HG02798 (cell line): ENCODE measurements at regions not wholly inside any gene's neighbourhood (a gene's known extent, or its start where the extent isn't known, plus 50 kb on each side); places are given as distances from the start of the nearest gene placed in this dataset.

Source experiments
- ATAC-seq: cut with Tn5 transposase; IDR thresholded peaks from one replicate; pipeline ENCODE4 v1.9.1; 2021; ENCODE audit warnings: mild to moderate bottlenecking; ENCODE audit not compliant: unreplicated experiment, poor library complexity

DNA sequence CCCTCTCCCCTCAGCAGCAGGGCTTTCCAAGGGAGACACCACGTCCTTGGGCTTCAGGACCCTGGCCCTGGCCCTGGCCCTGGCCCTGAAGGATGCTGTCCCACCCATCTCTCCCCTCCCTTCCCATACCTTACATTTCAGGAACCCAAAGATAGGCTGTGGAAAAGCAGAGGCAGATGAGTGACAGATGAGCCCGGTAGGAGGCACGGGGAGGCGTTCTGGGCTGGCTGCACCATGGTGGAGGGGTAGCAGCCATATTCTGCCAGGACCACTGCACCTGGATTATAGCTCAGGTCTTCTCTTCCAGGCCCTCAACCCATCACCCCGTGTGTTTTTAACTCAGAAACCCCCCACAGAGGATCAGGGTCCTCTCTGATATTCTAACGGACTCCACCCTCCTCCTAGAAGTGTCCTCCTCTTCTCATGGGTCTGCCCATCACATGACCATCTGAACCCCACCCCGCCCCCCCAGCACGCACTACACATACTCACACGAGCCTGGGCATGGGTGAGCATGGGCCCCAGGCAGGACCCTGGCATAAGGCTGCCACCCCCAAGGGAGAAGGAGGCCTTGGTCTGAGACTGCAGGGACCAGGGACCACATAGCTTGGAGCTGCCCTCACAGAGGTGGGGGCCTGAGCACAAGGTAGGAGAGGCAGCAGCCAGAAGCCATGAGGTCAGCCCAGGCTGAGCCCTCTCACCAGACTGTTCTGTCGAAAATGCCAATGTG, 220.8 kb upstream of the CDH4 start:
- no peak for ATAC-seq

GRCh38 chr20:61037498-61037897, 214.6 kb upstream of the CDH4 start:
- no peak for ATAC-seq

GRCh38 chr20:61041481-61041880, 210.6 kb upstream of the CDH4 start:
- no peak for ATAC-seq

DNA sequence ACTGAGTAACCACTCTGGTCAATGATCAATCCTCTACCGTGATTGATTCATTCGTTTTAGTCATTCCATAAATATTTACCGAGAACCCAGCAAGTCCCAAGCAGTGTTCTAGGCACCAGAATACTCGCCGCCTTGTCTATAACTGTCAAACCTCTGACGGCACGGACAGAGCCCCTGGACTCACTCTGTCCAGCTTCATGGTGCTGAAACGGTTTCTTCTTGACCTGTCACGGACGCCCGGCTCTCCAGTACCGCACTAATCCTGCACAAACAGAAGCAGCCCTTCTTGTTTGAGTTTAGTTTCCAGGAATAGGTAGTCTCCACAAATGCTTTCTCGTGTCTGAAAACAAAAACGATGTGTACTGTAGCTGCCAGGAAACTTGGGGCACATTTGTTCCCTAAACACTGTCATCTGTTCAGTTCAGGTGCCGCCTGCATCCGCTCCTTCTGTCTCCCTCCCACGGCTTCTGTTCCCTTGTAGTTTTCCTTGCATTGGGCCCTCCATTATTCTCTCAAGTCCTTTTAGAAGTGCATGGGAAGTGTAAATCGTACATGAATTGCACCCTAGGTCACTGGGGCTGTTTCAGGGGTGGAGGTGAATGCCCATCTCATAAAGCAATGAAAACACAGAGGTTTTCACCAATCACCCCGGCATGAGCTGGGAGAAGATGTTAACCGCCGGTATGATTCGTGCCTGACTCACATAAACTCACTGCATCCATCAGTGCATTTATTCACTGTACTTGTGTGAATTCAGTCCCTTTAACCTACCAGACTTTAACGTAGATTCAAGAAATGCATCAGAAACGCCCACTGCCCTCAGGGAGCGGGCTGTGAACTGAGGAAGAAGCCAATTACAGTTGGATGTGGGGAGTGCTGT, 209.3 kb upstream of the CDH4 start:
- no peak for ATAC-seq

DNA sequence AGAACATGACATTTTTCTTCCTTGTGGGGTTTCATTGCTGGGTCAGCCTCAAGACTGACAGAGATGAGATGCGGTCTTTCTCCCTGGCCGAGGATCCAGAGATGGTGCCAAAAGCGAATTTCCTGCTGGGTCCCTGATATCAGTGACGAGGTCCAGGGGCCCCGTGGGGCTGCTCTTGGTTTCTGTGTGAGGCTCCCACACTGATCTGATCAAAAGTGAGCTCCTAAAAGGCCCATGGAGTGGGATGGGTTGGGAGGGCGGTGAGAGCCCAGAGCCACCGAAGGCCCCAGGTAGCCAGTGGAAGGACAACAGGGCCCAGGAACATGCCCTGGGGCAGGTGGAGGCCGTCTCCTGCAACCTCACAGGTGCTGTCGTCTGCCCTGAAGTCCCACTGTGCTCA, 208.4 kb upstream of the CDH4 start:
- ATAC-seq = no peak

- ATAC-seq = no peak
Measured at GRCh38 chr20:61044499-61044898, 207.6 kb upstream of the CDH4 start.

DNA sequence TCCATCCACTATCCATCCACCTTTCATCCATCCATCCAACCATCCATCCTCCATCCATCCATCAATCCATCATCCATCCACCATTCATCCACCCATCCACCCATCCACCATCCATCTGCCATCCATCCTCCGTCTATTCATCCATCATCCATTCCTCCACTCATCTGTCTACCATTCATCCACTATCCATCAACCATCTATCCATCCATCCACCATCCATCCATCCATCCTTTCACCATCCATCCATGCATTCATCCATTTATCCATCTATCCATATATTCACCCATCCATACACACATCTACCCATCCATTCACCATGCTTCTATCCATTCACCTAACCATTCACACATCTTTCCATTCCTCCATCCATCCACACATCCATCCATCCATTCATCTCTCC, 207.0 kb upstream of the CDH4 start:
- ATAC-seq = no peak

- ATAC-seq = no peak
Measured at GRCh38 chr20:61045876-61046585, 206.0 kb upstream of the CDH4 start.

DNA sequence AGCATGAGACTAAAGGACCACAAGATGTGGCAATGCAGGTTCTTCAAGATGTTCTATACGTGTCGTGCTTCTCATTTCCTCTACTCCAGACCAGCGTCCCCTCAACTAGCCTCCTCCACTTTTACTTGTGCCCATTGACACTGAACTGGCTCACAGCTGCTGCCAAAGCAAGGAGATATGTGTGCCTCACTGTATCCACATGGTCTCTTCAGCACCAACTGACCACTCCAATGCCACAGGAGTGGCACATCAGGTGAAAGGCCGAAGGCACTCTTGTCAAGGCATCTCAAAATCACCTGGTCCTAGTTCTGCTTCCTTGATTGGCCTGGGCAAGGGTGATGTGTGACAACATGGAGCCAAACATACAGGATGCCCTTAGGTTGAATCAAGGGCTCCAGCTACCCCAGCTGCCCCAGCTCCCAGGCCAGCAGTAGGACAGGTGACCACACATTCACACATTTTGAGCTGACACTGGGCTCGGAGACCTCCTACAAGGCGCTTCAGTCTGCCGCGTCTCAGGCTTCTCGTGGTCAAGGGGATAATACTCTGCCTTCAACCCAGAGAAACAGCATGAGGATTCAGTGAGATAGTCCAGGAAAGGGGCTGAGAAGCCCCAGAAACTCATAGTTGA, 205.2 kb upstream of the CDH4 start:
- ATAC-seq = no peak

GRCh38 chr20:61047515-61047914, 204.5 kb upstream of the CDH4 start:
- no peak for ATAC-seq

DNA sequence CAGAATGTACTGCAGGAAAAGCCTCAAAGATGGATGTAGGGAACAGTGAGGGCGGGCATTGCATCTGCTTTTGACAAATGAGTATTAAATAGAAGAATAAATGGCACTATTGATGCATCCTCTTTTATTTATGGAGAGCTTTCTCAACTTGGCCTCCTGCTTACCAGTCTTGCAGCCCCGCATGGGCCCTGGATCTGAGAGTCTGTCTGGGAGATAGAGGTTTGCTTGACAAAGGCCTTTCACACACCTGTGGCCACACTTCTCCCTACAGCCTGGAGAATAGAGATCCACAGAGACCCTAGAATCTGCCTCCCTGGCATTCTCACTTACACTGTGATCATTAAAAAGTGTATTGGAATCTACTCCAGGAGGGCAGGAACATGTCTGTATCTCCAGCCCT, 203.8 kb upstream of the CDH4 start:
- ATAC-seq = no peak

- no peak for ATAC-seq
Measured at GRCh38 chr20:61049684-61050083, 202.4 kb upstream of the CDH4 start.

DNA sequence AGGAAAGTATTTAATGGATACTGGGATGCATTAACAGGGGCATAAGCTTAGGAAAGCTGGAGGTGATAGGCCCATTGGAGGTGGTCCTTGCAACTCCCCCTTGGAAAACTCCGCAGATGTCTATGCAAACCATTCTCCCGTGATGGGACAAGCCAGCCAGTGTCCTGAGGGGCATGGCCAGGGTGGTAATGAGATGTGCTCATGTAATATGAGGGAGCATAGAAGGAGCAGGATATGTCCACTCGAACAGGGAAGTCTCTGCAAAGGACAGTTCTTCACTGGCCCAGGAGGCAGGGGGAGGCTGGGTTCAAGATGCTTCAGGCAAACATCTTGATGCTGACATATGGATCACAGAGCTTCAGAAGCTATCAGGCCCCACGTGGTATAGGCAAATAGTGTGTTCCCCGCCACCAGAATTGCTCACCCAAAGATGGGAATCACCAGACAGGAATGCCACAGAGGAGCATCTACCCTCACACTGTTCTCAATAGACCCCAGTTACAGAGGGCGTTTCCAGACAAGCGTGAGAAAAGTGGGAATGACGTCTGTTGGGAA, 201.6 kb upstream of the CDH4 start:
- no peak for ATAC-seq

- ATAC-seq = no peak
Measured at GRCh38 chr20:61052195-61052750, 199.8 kb upstream of the CDH4 start.

DNA sequence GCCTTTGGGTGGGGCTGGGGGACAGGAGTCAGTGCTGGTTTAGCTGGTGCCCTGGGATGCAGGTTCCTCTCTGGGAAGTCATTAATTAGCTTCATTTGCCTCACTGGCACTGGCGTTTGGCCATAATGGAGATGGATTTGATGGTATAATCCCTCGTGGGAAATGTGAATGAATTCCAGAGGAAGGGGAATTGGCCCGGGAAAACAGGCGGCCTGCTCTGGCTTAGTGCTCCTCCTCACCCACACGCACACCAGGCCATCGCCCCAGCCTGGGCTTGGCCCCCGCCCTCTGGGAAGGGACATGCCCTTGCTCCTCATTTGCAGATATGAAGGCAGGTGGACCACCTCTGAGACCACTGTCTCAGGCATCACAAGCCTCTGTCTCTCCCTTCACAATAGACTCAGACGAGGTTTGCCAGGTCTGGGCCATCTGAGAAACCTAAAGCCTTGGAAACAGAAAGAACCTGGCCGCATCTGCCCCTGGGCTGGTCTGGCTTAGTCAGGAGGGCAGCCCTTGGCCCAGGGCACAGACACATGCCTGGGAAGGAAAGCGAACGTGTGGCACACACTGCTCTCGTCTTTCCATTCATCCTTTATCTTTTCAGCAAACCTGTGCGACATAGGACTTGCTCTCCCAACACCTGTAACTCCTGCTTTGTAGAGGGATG, 199.2 kb upstream of the CDH4 start:
- no peak for ATAC-seq

DNA sequence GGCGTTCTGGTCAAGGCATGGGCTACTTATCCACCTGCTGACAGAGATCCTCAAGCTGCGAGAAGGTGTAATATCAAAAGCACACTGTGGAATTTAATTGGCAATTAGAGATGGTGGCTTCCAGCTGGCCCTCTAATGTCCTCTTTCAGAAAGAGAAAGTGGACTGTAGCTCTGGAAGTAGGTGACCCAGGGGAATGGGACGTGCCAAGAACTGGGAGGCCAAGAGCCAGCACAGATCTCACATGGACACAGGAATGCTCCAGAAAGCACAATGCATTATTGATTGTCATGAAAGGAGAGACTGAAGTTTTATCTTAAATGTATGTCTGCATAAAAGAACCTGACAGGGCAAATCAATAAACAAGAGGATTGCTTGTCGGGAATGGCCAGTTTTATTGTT, 198.6 kb upstream of the CDH4 start:
- ATAC-seq = no peak

DNA sequence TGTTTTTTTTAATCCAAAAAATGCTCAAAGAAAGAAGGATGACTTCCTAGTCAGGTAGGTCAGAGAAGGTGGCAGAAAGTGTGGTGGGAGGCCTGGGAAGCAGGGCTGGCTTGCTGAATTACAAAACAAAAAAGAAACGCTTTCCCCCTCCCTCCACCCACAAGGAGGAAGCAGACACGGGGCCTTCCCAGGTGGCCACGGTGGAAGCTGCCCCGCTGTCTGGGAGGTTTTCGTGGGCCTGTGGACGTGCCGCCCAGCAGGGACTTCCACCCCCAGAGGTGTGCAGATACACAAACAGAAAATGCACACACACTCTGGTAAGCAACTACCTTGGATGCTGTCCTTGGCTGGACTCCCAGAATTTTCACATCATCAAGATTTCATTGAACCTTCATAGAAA, 198.2 kb upstream of the CDH4 start:
- ATAC-seq = no peak

- ATAC-seq = no peak
Measured at GRCh38 chr20:61054411-61054810, 197.7 kb upstream of the CDH4 start.

- ATAC-seq = no peak
Measured at GRCh38 chr20:61055180-61056010, 196.7 kb upstream of the CDH4 start.
